GM12892 (cell line): ENCODE measurements at regions not wholly inside any gene's neighbourhood (a gene's known extent, or its start where the extent isn't known, plus 50 kb on each side); places are given as distances from the start of the nearest gene placed in this dataset.

Experiments used
- DNase-seq: peaks from one replicate; pipeline ENCODE4 v3.0.0; 2011; ENCODE audit not compliant: insufficient read length
- FAIRE-seq: peaks from 2 replicates; lab custom pipeline; 2011; peaks lifted over from hg19 to GRCh38; lab: Jason Lieb, UNC
- POLR2A ChIP-seq: IDR thresholded peaks from 2 replicates; pipeline ENCODE4 v1.6.1; 2011; ENCODE audit warnings: low read depth, low read length, control low read depth
- POLR2AphosphoS5 ChIP-seq: IDR thresholded peaks from 2 replicates; pipeline ENCODE4 v1.6.1; 2011; ENCODE audit warnings: low read depth, low read length, control low read depth
- TAF1 ChIP-seq: IDR thresholded peaks from 2 replicates; pipeline ENCODE4 v1.6.1; 2011; ENCODE audit warnings: low read depth, mild to moderate bottlenecking, control low read depth, low read length, borderline replicate concordance

DNA sequence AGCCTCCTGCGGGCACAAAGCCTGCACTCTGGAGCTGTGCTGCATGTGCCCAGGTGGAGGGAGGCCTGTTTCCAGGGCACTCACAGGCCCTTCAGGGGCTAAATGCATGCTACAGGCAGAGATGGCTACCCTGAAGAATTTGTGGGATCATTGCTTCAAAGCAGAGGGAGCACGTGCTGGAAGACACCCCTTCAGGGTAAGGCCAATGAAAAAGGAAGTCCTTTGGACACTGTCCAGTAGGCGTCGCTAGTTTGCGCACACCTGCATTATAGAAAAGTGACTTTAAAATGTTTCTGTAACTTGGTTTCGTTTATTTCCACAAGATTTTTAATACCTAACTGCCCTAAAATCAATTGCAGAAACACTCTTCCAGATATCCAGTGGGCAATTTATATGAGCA is 325.3 kb downstream of the ZNF516 start:
- TF ChIP-seq POLR2AphosphoS5: no peak
- no peak for TF ChIP-seq TAF1
- DNase-seq: no peak
- no peak for FAIRE-seq

DNA sequence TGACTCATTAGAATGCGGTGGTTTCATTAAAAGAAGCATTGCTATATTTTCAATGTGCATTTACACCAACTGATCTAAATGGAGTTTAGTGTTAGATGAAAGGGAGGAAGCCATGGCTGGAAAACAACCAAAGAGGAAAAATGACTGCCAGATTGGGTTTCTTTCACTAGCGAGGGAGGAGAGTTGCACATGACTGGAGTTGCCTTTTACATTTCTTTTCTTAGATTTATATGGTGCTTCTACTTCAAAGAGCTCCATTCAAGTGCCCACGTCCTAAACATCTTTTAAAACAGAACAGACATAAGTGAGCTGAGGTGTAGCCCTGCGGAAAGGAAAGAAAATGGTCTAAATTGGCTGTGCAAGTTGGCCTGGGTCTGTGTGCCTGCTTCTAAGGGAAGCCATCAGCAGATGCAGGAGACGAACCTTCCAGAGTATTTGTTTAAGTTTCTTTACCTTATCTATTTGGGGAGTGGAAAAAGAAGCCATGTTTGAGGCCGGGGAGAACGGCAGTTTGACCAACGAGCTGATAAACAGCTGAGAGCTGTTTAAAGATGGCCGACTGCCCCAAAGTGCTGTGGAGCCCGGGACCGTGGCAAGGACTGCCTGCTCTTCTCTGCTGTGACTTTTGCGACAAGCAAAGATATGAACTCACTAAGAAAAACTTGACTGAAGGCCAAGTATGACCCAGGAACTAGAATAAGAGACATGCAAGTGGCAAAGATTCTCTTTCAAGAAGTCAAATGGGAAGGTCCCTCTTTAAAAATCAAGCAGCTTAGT is 327.0 kb downstream of the ZNF516 start:
- DNase-seq (no peak), FAIRE-seq (no peak)
- no peak for TF ChIP-seq POLR2AphosphoS5
- TF ChIP-seq POLR2A: no peak
- no peak for TF ChIP-seq TAF1

DNA sequence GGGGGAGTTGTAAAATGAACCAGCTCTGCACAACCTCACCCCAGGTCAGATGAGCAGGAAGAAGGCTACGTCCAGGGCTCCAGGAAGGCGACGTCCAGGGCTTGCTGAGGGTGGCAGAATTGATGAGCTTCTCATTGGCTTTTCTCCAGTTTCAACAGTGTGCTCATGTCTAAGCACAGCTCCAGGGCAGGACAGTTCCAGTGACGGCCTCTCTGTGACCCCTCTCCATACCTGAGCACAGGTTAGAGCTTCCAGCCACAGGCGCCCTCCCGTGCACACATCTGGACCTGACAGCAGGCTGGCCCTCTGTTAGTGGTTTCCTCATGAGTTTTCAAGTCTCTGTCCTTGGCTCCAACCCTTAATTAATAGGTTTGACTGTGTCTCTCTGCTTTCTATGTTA is 327.6 kb downstream of the ZNF516 start:
- TF ChIP-seq POLR2A (no peak), POLR2AphosphoS5 (no peak), TAF1 (no peak)
- FAIRE-seq: no peak
- no peak for DNase-seq

DNA sequence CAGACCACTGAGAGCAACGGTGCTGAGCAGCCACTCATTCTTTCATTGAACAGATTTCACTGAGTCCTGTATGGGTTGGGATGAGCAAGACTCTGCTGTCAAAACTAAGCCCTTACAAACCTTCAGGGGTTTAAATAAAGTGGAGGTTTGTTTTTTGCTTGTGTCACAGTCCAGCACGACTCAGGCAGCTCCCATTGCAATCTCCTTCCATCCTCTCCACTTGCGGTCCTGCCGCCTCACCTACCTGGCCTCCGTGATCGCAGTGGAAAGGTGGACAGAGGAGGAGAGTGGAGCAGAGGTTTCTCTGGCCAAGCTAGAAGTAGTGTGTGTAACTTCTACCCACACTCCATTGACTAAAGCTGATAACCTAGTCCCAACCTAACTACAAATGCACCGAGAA is 332.2 kb downstream of the ZNF516 start:
- no peak for FAIRE-seq
- TF ChIP-seq POLR2A: no peak
- TF ChIP-seq TAF1: no peak
- TF ChIP-seq POLR2AphosphoS5: no peak
- DNase-seq: no peak

DNA sequence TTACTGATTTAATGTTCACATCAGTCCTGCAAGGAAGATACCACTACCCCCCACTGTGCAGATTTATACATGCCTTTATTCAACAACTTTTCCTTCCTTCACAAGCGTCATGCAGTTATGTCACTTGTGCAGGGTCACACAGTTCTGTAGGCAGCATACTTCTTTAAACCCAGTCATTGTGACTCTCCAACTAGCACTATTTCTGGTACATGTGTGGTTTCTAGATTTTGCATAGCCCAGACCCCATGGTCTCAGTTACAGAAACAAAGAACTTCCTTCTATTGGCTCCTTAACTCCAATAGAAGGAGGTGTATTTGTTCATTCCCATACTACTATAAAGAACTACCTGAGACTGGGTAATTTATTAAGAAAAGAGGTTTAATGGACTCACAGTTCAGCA is 333.1 kb downstream of the ZNF516 start:
- DNase-seq: no peak
- no peak for TF ChIP-seq POLR2A
- no peak for TF ChIP-seq TAF1
- TF ChIP-seq POLR2AphosphoS5: no peak
- peak; percentile 30 for FAIRE-seq

DNA sequence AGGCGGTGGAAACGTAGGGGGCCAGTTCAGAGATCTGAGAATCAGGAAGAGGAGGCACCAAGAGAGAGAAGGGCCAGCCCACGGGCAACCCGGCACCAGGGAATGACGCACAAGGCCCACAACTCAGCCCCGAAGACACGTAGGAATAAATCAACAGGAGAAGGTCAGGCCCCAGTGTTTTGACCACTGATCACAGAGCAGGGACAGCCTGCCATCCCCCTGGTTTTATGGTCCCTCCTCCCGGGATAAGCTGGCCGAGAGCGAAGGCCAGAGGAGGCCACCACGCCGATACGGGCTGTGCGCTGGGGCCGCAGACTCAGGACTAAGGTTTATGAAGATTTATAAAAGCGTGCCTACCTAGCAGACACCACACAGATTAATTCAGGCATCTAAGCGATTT is 341.4 kb downstream of the ZNF516 start:
- no peak for FAIRE-seq
- TF ChIP-seq TAF1: no peak
- no peak for TF ChIP-seq POLR2A
- TF ChIP-seq POLR2AphosphoS5: no peak
- no peak for DNase-seq

DNA sequence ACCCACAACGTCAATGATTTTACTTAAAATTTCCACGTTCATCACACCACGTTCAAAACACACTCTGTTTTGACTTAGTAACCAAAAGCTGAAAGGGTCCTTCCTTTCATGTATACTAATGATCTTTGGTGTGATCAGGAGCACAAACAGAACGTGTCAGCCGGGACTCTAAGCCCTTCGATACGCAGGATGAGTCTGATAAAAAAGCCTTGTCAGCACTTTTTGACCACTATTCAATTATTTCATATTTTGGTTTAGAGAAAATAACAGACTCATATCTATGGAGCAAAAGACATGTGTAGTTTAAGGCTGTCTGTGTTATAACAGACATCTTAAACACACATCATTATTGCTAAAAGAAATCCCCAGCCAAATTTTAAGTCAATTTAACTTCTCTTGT is 345.3 kb downstream of the ZNF516 start:
- no peak for FAIRE-seq
- TF ChIP-seq POLR2A: no peak
- no peak for TF ChIP-seq POLR2AphosphoS5
- TF ChIP-seq TAF1: no peak

DNA sequence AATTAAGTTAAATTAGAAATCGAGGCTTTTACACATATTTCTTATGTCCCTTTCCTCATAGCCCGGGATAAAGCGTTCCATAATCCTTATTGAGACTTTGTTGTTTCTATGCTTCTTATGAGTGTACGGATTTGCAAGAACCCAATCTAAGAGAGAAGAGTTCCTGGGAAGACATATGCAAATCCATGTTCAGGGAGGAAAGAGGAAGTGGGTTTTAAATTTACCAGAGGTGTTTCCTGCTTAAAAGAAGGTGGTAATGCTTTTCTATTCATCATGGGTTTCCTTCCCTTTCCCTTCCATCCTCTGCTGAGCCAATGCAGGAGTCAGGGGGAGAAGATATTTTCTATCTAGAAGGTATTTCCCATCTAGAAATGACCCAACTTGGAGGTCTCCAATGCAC is 345.8 kb downstream of the ZNF516 start:
- DNase-seq (no peak), FAIRE-seq (no peak)
- no peak for TF ChIP-seq POLR2A
- TF ChIP-seq TAF1: no peak
- TF ChIP-seq POLR2AphosphoS5: no peak

More for the DNA sequence above, 345.3 kb downstream of the ZNF516 start:
- no peak for DNase-seq

DNA sequence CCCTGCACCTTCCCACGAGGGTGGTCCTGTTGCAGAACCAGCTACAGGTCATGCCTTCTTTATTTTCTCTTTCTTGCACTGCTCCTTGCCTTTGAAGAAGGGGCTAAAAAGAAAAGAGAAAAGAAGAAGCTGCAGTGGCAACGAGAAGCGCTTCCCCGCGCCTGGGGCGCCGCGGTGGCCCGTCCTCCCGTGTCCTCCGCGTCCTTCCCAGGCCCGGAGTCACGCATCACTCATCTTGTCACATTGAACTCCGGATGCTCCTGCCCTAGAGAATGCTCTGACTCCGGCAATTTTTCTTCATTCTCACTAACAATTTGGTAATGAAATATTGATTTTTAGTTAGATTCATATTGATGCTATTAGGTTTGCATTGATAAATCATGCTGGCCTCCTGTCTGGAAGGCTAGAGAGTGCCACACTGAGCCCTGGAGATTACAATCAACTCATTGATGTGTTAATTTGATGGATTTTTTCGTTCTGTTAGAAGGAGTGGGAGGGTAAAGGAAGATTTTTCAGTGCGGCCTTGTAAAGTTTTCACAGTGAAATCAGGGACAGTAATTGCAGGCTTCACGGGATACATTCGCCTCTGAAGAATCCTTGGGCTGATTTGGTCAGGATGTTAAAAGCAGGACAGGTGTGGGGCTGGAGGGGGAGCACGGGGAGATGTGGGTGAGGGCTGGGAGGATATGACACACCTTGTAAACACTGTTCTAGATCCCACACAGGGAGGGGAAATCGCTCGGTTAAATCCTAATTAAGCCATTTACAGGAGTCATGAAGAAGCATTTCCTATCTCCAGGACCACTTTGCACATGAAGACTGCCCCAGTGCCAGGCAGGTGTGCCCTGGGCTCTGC is 349.3 kb downstream of the ZNF516 start:
- DNase-seq (no peak), FAIRE-seq (no peak)
- TF ChIP-seq POLR2AphosphoS5 (no peak), TAF1 (no peak), POLR2A (no peak)

DNA sequence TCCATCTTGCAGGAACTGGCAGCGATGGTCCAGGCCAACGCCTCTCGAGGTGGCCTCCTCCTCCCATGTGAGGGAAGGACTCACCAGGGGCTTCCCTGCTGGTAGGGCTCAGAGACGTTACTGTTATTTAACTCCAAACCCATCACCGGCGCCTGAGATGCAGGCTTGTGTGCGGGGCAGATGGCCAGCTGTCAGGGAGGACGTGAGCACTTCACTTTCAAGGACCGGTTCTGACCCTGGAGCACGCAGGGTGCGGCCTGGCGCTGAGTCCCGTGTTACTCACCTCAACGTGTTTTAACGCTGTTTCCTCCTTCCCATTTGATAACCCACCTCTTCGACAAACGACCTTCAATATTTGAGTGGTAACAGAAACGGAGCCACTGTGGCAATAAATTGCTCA is 350.2 kb downstream of the ZNF516 start:
- TF ChIP-seq POLR2AphosphoS5: no peak
- no peak for TF ChIP-seq POLR2A
- TF ChIP-seq TAF1: no peak
- DNase-seq (no peak), FAIRE-seq (no peak)

DNA sequence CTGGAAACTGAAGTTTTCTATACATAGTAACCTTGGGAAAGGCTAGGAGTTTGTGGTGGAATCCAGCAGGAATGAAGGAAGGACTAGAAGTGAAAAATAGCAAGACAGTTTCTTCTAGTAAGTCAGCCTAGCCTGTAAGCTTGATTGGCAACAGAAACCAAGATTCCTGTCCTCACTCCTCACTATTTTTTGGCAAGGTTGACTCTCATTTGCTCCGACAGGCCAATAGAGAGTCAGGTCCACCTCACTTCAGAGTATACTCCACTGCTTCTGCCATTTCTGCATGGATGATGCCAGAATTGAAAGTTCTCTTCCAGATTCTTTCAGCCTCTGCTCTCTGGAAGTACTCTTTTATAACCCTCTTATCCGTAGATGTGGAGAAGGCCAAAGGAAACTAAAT is 352.4 kb downstream of the ZNF516 start:
- DNase-seq: no peak
- FAIRE-seq: no peak
- TF ChIP-seq POLR2A: no peak
- no peak for TF ChIP-seq TAF1
- no peak for TF ChIP-seq POLR2AphosphoS5
